H9 (cell line): ENCODE measurements at regions not wholly inside any gene's neighbourhood (a gene's known extent, or its start where the extent isn't known, plus 50 kb on each side); places are given as distances from the start of the nearest gene placed in this dataset.

Experiments
- DNase-seq: peaks from one replicate; pipeline ENCODE4 v3.0.0-alpha.2; 2017
- H2AFZ ChIP-seq: one replicate; pipeline ENCODE4 v1.6.1; 2013; ENCODE audit warnings: mild to moderate bottlenecking, low read length, control low read depth, moderate library complexity
- H2AK5ac ChIP-seq: 2 replicates; pipeline ENCODE4 v1.6.1; 2013; ENCODE audit warnings: low read length, control low read depth, mixed read lengths; ENCODE audit not compliant: insufficient read length
- H2BK120ac ChIP-seq: one replicate; pipeline ENCODE4 v1.6.1; 2013; ENCODE audit warnings: low read depth, mild to moderate bottlenecking, low read length, control low read depth, inconsistent platforms; ENCODE audit not compliant: poor library complexity, severe bottlenecking
- H2BK12ac ChIP-seq: 2 replicates; pipeline ENCODE4 v1.6.1; 2013; ENCODE audit warnings: low read length, control low read depth, mixed read lengths, low read depth; ENCODE audit not compliant: insufficient read length
- H2BK15ac ChIP-seq: 2 replicates; pipeline ENCODE4 v1.6.1; 2013; ENCODE audit warnings: low read depth, low read length, control low read depth
- H2BK20ac ChIP-seq: one replicate; pipeline ENCODE4 v1.6.1; 2013; ENCODE audit warnings: low read depth, mild to moderate bottlenecking, low read length, control low read depth, inconsistent platforms; ENCODE audit not compliant: poor library complexity, severe bottlenecking
- H2BK5ac ChIP-seq: 2 replicates; pipeline ENCODE4 v1.6.1; 2013; ENCODE audit warnings: low read length, control low read depth, mixed read lengths; ENCODE audit not compliant: insufficient read length
- H3K14ac ChIP-seq: 2 replicates; pipeline ENCODE4 v1.6.1; 2013; ENCODE audit warnings: low read length, control low read depth; ENCODE audit not compliant: insufficient read depth
- H3K18ac ChIP-seq: 2 replicates; pipeline ENCODE4 v1.6.1; 2013; ENCODE audit warnings: low read depth, mild to moderate bottlenecking, mixed read lengths, low read length, control low read depth; ENCODE audit not compliant: insufficient read length
- H3K23ac ChIP-seq: 2 replicates; pipeline ENCODE4 v1.6.1; 2013; ENCODE audit warnings: low read length, control low read depth, mixed read lengths, low read depth; ENCODE audit not compliant: insufficient read length
- H3K23me2 ChIP-seq: 2 replicates; pipeline ENCODE4 v1.6.1; 2013; ENCODE audit warnings: low read depth, mild to moderate bottlenecking, mixed read lengths, low read length, control low read depth; ENCODE audit not compliant: insufficient read length, poor library complexity, severe bottlenecking
- H3K27ac ChIP-seq: 2 replicates; pipeline ENCODE4 v1.5.1; 2013; ENCODE audit warnings: low read length, control low read depth, mixed read lengths, low read depth; ENCODE audit not compliant: insufficient read length
- H3K27me3 ChIP-seq: 2 replicates; pipeline ENCODE4 v1.6.1; 2013; ENCODE audit warnings: low read length, control low read depth, inconsistent platforms; ENCODE audit not compliant: insufficient read depth
- H3K4ac ChIP-seq: 2 replicates; pipeline ENCODE4 v1.6.1; 2013; ENCODE audit warnings: low read depth, mild to moderate bottlenecking, control low read depth, inconsistent platforms, low read length, moderate library complexity
- H3K4me1 ChIP-seq: 2 replicates; pipeline ENCODE4 v1.6.1; 2013; ENCODE audit warnings: low read length, control low read depth, inconsistent platforms; ENCODE audit not compliant: insufficient read depth
- H3K4me2 ChIP-seq: 2 replicates; pipeline ENCODE4 v1.6.1; 2013; ENCODE audit warnings: low read length, control low read depth, mixed read lengths; ENCODE audit not compliant: insufficient read length, insufficient read depth
- H3K56ac ChIP-seq: 2 replicates; pipeline ENCODE4 v1.6.1; 2013; ENCODE audit warnings: low read depth, mild to moderate bottlenecking, mixed read lengths, low read length, control low read depth; ENCODE audit not compliant: insufficient read length
- H3K79me1 ChIP-seq: 2 replicates; pipeline ENCODE4 v1.6.1; 2013; ENCODE audit warnings: low read depth, mild to moderate bottlenecking, moderate library complexity, low read length, control low read depth, inconsistent platforms; ENCODE audit not compliant: insufficient read depth, poor library complexity, severe bottlenecking
- H3K79me2 ChIP-seq: 2 replicates; pipeline ENCODE4 v1.6.1; 2013; ENCODE audit warnings: low read length, control low read depth, inconsistent platforms; ENCODE audit not compliant: insufficient read depth
- H3K9ac ChIP-seq: 2 replicates; pipeline ENCODE4 v1.6.1; 2013; ENCODE audit warnings: low read length, control low read depth, mixed read lengths; ENCODE audit not compliant: insufficient read length; ENCODE audit errors: extremely low read depth
- H3K9me3 ChIP-seq: one replicate; pipeline ENCODE4 v1.6.1; 2013; ENCODE audit warnings: low read depth, low read length, inconsistent platforms; ENCODE audit not compliant: control insufficient read depth
- H3T11ph ChIP-seq: one replicate; pipeline ENCODE4 v1.6.1; 2013; ENCODE audit warnings: mild to moderate bottlenecking, low read length, control low read depth, inconsistent platforms
- H4K20me1 ChIP-seq: one replicate; pipeline ENCODE4 v1.6.1; 2013; ENCODE audit not compliant: control insufficient read depth, insufficient read length, insufficient read depth
- H4K5ac ChIP-seq: 2 replicates; pipeline ENCODE4 v1.6.1; 2013; ENCODE audit warnings: low read depth, mild to moderate bottlenecking, mixed read lengths, low read length, control low read depth; ENCODE audit not compliant: insufficient read length
- H4K8ac ChIP-seq: replicated peaks from 2 replicates; pipeline ENCODE4 v1.6.1; 2013; ENCODE audit warnings: low read length, control low read depth, mixed read lengths, low read depth; ENCODE audit not compliant: insufficient read length
- H4K91ac ChIP-seq: 2 replicates; pipeline ENCODE4 v1.6.1; 2013; ENCODE audit warnings: low read depth, mild to moderate bottlenecking, moderate library complexity, mixed read lengths, low read length, control low read depth; ENCODE audit not compliant: insufficient read length
- H3K27ac Mint-ChIP-seq, 3 experiments: 2 replicates in 2 of 3; 3 replicates in 1 of 3; pipeline ENCODE4 v1.8.0; 2020 to 2021; ENCODE audit warnings: mixed read lengths in 3 of 3, mild to moderate bottlenecking in 1 of 3, moderate library complexity in 1 of 3
- H3K27me3 Mint-ChIP-seq: 2 replicates; pipeline ENCODE4 v1.8.0; 2021; ENCODE audit warnings: low read depth, mild to moderate bottlenecking, moderate library complexity, mixed read lengths
- H3K36me3 Mint-ChIP-seq, 3 experiments: 2 replicates in 2 of 3; 3 replicates in 1 of 3; pipeline ENCODE4 v1.8.0; 2020 to 2021; ENCODE audit warnings: low read depth in 3 of 3, mixed read lengths in 3 of 3; ENCODE audit not compliant: insufficient read depth in 1 of 3
- H3K4me1 Mint-ChIP-seq, 2 experiments: 2 replicates each; pipeline ENCODE4 v1.8.0; 2020; ENCODE audit warnings: mixed read lengths in 2 of 2
- H3K4me3 Mint-ChIP-seq, 2 experiments: 2 replicates in 1 of 2; 3 replicates in 1 of 2; pipeline ENCODE4 v1.8.0; 2020 to 2021; ENCODE audit warnings: mild to moderate bottlenecking in 2 of 2, mixed read lengths in 2 of 2, moderate library complexity in 1 of 2
- H3K9me3 Mint-ChIP-seq, 2 experiments: 2 replicates in 1 of 2; 3 replicates in 1 of 2; pipeline ENCODE4 v1.8.0; 2020; ENCODE audit warnings: mild to moderate bottlenecking in 2 of 2, mixed read lengths in 2 of 2, moderate library complexity in 1 of 2
- WGBS: extraction: QIAGEN DNeasy Blood & Tissue Kit; methylation state at CpG from one replicate; pipeline ENCODE4 v1.1.7; 2013; ENCODE audit warnings: missing lambda C conversion rate, low lambda C conversion rate, mixed read lengths; ENCODE audit not compliant: insufficient read length; ENCODE audit errors: extremely low coverage; 5-methylcytosine and 5-hydroxymethylcytosine counted together
- TF ChIP-seq, protein P1 (sequence below): fragments of 200-600 bp; sonication (generic); conservative IDR thresholded peaks from 3 replicates; pipeline ENCODE4 v1.8.0; 2021; ENCODE audit warnings: antibody characterized with exemption, mild to moderate bottlenecking

- Histone ChIP-seq H3K56ac (no peak overlapping the region), H2BK5ac (no peak overlapping the region), H3T11ph (no peak overlapping the region), H4K8ac (no peak overlapping the region), H3K4ac (no peak overlapping the region), H3K4me1 (no peaks in the 10 kb centered on the region), H4K91ac (no peak overlapping the region), H2BK120ac (no peak overlapping the region), H4K20me1 (no peaks in the 10 kb centered on the region), H3K27me3 (no peaks in the 10 kb centered on the region), H3K27ac (no peak overlapping the region), H2AK5ac (no peak overlapping the region), H2BK20ac (no peak overlapping the region), H3K9me3 (no peaks in the 10 kb centered on the region), H2BK15ac (no peak overlapping the region), H3K79me1 (no peaks in the 10 kb centered on the region), H3K9ac (no peak overlapping the region), H2AFZ (no peak overlapping the region), H3K4me2 (no peak overlapping the region), H3K18ac (no peak overlapping the region), H2BK12ac (no peak overlapping the region), H3K79me2 (no peaks in the 10 kb centered on the region), H3K14ac (0 out of 2 replicates have a peak overlapping the region, but pooled peaks have one; percentile 39), H3K23me2 (no peaks in the 10 kb centered on the region), H3K23ac (no peak overlapping the region), H4K5ac (no peak overlapping the region)
- peak; percentile 13 for DNase-seq
- H3K36me3 Mint-ChIP-seq, result peaks cover 0 to 16% (median 2%) of the 10 kb centered on the region in 3 experiments; a peak in 3 of 7 replicates
- H3K27me3 Mint-ChIP-seq, result peaks cover 1% of the 10 kb centered on the region
- WGBS, result no CpG with 5 or more reads among the region's 11 CpGs
- peaks cover 0 to 3% of the 10 kb centered on the region in 2 experiments; a peak in 2 of 4 replicates for H3K4me1 Mint-ChIP-seq
- H3K4me3 Mint-ChIP-seq, result no peak overlapping the region
- no peak overlapping the region for H3K27ac Mint-ChIP-seq
- peaks cover 15 to 16% of the 10 kb centered on the region in 2 experiments for H3K9me3 Mint-ChIP-seq
- TF ChIP-seq, protein P1, sequence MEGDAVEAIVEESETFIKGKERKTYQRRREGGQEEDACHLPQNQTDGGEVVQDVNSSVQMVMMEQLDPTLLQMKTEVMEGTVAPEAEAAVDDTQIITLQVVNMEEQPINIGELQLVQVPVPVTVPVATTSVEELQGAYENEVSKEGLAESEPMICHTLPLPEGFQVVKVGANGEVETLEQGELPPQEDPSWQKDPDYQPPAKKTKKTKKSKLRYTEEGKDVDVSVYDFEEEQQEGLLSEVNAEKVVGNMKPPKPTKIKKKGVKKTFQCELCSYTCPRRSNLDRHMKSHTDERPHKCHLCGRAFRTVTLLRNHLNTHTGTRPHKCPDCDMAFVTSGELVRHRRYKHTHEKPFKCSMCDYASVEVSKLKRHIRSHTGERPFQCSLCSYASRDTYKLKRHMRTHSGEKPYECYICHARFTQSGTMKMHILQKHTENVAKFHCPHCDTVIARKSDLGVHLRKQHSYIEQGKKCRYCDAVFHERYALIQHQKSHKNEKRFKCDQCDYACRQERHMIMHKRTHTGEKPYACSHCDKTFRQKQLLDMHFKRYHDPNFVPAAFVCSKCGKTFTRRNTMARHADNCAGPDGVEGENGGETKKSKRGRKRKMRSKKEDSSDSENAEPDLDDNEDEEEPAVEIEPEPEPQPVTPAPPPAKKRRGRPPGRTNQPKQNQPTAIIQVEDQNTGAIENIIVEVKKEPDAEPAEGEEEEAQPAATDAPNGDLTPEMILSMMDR, result no peak
Observed at GRCh38 chr14:104506461-104507253, 72.9 kb upstream of the C14orf180 start.
